Fibroblast of peridontal ligament (primary cell): ENCODE measurements at regions not wholly inside any gene's neighbourhood (a gene's known extent, or its start where the extent isn't known, plus 50 kb on each side); places are given as distances from the start of the nearest gene placed in this dataset.

ENCODE experiments used
- DNase-seq: peaks from one replicate; pipeline ENCODE4 v3.0.0-alpha.2; 2010; ENCODE audit errors: extremely low read depth

DNA sequence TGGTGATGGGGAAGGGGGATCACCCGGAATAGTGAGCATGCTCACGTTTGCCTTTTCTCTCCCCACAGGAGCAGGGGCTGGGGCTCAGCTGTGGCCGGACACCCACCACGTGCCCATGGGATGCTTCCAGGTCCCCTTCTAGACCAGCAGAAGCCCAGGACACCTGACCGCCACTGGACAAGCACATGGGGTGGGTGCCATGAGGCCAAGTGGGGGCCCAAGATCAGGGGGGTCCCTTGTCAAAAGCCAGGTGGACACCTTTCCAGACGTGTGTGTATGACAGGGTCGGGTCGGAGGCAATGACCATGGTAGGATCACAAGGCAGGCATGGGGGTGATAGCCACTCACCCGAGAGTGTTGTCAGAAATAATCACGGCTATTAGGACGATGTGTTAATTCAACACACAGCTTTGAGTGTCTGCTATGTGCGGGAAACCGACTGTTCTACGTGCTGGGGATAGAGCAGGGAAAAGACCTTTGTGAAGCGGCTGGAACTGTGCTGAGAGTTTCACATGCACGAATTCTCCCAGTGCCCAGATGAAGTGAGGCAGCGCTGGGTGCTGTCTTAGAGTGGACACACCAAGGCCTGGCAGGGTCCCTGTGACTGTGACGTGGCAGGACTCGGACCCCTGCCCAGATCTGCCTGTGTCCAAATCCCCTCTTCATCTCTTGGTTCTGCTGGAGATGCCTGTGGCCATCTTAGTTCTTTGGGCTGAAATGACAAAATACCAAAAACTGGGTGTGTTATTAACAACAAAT is 244.7 kb downstream of the NDUFA10 start:
- DNase-seq, result no peak

DNA sequence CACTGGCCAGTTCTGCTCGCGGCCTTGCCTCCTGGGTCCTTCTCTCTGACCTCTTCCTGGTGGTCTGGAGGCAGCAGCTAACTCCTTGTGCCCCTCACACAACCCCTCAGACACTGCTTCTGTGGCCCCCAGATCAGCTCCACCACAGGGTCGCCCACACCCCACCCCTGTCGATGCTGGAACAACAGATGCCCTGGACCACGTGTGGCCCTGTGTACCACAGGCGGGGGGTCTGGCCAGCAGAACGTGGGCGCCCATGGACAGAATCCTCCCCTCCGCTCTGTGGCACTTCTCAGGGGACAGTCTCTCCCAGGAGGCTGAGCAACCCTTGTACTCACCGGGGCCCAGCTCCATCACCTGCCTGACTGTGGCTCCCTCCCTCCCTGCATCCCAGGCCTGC is 245.6 kb downstream of the NDUFA10 start:
- DNase-seq, result no peak

DNA sequence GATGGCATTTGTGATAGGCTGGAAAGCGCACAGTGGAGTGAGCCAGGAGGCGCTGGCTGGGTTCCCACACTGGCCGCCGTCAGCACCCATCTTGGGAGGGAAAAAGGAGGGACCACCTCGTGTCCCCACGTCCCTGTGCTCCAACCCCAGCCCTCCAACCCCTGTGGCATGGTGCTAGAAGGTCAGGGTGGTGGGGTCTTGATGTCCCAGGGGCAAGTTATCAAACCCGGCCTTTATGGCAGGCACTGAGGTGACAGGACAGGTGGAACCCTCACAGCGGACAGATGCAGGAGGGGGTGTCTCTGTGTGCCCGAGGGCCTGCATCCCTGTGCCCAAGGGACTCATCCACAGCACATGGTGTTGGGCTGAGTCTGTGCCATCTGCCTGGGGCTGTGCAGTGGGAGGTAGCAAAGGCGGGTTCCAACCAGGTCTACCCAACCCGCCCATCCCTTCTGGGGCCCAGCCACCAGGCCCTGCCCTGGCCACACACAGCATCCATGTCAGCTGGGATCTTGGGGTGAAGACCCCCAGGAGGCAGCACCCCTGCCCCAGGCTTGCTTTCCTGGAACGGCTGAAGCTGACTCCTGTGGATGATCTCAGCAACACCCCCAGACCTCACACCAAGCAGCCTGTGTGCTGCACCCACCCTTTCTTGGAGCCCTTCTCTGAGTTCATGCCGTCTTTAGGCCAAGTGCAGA is 246.1 kb downstream of the NDUFA10 start:
- no peak for DNase-seq

GRCh38 chr2:239778042-239778851 is 246.9 kb downstream of the NDUFA10 start:
- no peak for DNase-seq

- DNase-seq, result no peak
These were observed 247.9 kb downstream of the NDUFA10 start for GRCh38 chr2:239777219-239777618.

GRCh38 chr2:239776436-239777005 is 248.6 kb downstream of the NDUFA10 start:
- DNase-seq, result no peak

DNA sequence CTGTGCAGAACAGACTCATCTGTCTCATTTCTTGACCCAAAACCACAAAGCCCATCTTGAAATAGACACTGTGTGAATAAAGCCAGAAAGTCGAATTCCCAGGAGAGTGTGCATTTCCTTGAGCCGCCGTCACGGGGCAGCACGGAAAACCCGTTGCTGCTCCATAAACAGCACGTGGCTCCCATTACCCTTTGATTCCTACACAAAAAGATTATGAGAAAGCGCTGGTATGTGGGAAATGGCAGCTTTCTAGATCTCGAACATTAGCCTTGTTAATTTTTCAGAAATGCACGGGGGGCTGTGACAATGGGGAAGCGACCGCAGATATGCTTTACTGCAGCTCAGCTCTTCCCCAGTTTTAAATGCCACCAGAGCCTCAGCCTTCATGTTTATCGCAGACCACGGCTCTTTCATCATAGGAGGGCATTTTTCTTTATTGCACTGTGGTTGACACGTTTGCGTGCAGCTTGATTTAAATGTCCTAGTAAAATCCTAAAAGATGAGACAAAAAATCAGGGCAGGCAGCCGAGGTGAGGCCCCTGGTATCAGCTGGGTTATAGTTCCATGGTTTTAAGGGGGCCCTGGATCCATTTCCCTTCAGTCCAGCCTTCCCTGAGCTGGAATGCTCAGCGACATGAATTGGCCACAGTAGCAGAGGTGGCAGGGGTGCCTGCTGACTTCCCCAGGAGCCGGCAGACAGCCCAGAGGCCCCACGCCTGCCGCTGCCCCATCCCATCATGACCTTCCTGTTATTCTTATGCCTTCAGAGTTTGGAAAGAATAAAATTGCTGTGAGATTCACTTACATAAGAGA is 249.3 kb downstream of the NDUFA10 start:
- no peak for DNase-seq

DNA sequence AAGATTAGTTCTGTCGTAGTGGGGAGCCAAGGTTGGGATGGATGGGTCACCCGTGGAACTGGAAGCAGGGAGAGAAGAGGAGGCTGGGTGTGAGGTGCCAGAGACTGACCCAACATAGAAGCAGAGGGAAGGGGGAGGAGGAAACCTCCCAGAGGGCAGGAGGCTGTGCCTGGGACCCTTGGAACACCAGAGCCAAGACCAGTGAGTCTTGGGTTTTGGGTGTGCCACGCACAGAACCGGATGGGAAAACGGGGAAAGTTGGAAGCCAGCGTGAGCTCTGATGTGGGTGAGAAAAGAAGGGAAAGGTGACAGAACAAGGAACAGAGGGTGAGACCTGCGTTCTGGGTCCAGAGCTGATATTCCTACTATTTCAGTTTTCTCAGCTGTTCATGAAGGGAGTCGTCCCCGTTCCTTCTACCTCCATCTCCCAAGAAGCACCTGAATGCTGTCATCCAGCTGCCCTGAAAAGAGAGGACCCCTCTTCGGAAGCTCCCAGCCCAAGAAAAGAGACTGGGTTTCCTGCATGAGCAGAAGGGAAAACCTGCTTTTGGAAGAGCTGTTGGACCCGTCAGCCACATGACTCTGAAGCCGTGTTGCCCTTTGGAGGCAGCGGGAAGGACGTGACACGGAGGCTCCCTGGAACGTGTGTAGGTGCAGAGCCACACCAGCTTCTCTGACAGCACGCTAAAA is 250.1 kb downstream of the NDUFA10 start:
- DNase-seq, result no peak

GRCh38 chr2:239774142-239774462 is 251.0 kb downstream of the NDUFA10 start:
- DNase-seq, result no peak

- DNase-seq, result no peak
These were observed 251.7 kb downstream of the NDUFA10 start for GRCh38 chr2:239773228-239774141.

- no peak for DNase-seq
These were observed 252.4 kb downstream of the NDUFA10 start for GRCh38 chr2:239772721-239773120.

DNA sequence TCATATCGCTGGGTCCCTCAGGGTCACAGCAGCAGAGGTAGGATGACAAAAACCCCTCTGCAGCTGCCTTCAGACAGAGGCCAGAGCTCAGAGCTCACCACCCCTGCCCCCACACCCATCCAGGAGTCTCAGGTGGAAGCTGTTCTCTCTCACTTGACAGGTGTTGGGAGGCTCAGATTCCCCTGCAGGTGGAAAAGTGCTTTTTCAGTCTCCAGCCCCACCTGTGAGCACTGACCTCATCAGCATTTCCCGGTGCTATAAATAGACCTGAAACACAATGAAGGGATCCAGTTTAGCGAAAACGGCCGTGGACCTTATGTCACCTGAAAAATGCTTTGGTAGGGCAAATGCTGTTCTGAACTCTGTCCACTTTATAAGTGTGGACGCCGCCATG is 254.9 kb downstream of the NDUFA10 start:
- no peak for DNase-seq

DNA sequence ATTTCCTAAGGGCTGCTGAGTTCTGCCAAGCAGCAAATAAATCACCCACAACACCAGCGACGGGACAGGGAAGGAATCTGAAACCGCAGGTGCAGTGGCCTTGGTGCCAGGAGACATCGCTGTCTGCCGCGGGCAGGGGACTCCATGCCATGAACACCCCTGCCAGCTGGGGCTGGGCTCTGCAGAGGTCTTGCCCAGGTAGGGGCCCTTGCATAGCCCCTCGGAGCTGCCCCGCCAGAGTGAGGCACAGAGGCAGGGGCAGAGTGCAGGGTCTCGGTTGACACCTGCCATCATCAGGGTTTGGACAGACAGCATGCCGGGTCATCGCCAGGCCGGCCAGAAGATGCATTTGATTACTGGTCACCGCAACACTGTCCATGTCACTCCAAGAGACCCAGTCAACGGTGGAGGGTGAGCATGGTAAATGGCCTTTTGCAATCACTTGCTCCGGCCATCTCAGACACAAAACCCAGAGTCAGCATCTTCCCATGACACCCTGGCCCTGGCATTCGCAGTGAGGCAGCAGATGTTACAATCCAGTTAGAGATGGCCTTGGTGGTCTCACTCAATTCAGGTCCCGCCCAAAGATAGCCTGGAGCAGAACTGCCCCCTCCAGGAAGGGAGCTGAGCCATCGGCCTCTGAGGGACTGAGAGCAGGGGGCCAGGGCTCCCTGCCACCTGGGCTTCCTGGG is 255.4 kb downstream of the NDUFA10 start:
- DNase-seq, result no peak

DNA sequence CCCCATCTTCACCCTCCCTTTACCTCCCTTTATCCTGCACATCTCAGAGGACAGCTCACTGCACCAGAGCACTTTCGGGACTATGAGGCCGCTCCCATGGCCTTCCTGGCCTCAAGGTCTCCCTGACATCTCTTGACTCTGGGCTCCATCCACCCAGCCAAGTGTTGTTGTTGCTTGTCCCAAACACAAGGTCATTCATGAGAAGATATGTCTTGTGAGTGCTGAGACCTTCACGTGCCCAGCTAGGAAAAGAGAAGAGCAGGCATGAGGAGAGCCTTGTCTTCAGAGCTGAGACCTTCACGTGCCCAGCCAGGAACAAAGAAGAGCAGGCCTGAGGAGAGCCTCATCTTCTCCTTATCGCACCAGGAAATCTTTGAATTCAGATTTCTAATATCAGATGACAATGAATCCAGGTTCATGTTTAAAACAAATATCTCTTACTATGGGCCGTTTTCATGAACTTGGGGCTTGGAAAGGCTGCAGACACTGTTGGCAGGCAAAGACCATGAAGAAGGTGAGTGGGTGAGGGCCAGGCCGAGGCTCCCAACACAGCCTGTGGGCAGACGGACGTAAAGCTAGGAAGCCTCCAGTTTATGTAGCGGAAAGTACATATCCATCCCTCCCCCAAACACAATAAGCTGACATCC is 256.1 kb downstream of the NDUFA10 start:
- DNase-seq, result no peak

- no peak for DNase-seq
These were observed 256.9 kb downstream of the NDUFA10 start for GRCh38 chr2:239768031-239768790.

- DNase-seq, result no peak
These were observed 257.9 kb downstream of the NDUFA10 start for GRCh38 chr2:239767021-239767905.

DNA sequence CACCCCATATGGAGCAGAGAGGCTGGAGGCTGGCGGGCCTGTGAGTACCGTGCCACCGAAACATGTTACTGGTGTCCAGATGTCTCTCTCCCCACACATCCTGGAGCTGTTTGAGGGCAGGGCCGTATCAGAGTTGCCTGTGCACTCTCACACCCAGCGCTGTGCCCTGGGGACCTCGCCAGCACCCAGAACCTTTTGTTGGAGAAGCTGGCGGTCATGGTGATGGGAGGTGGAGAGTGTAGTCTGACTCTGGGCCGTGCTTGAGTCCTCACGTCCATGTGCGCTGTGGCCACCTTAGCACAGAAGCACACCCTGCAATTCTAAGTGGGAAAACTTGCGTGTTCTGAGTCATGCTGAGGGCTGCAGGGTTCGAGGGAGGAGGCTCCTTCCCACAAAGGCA is 259.2 kb downstream of the NDUFA10 start:
- DNase-seq, result no peak
